Activated naive CD8-positive, alpha-beta T cell treated with anti-CD3 and anti-CD28 coated beads, Interleukin-2, amount 50 U/mL, for 24 hours (primary cell): ENCODE measurements at regions not wholly inside any gene's neighbourhood (a gene's known extent, or its start where the extent isn't known, plus 50 kb on each side); places are given as distances from the start of the nearest gene placed in this dataset.

Experiments
- ATAC-seq: fragments of 150-1000 bp; cut with Tn5 transposase; one replicate; pipeline ENCODE4 v1.10.0; 2021
- DNase-seq: peaks from one replicate; pipeline ENCODE4 v3.0.0; 2021
- H3K27ac Mint-ChIP-seq: one replicate; pipeline ENCODE4 v1.8.0; 2021; ENCODE audit warnings: mild to moderate bottlenecking, mixed read lengths
- H3K27me3 Mint-ChIP-seq: one replicate; pipeline ENCODE4 v1.8.0; 2021; ENCODE audit warnings: mixed read lengths
- H3K36me3 Mint-ChIP-seq: one replicate; pipeline ENCODE4 v1.8.0; 2021; ENCODE audit warnings: low read depth, mixed read lengths
- H3K4me1 Mint-ChIP-seq: one replicate; pipeline ENCODE4 v1.8.0; 2021; ENCODE audit warnings: mixed read lengths
- H3K4me3 Mint-ChIP-seq: one replicate; pipeline ENCODE4 v1.8.0; 2021; ENCODE audit warnings: mild to moderate bottlenecking, moderate library complexity, mixed read lengths
- H3K9me3 Mint-ChIP-seq: one replicate; pipeline ENCODE4 v1.8.0; 2021; ENCODE audit warnings: mixed read lengths

DNA sequence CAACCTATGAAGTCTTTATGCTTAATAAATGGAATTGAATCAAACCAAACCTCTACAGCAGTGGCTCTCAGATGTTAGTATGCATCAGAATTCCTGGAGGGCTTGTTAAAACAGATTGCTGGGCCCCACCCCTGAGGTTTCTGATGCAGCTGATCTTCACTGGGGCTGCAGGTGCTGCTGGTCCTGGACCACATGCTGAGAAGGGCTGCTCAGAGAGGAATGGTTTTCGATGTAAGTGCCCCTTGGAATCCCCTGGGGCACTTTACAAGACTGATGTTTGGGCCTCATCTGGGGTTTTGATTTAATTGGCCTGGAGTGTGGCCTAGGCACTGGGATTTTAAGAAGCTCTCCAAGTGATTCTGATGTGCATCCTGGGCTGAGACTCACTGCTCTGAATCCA, 403.8 kb upstream of the HS6ST1 start:
- Mint-ChIP-seq H3K36me3 (no peaks in the 10 kb centered on the region), H3K27ac (no peak overlapping the region), H3K4me3 (no peak overlapping the region), H3K4me1 (no peaks in the 10 kb centered on the region), H3K9me3 (no peaks in the 10 kb centered on the region), H3K27me3 (peaks cover 2% of the 10 kb centered on the region)
- ATAC-seq = no peak
- DNase-seq = no peak

DNA sequence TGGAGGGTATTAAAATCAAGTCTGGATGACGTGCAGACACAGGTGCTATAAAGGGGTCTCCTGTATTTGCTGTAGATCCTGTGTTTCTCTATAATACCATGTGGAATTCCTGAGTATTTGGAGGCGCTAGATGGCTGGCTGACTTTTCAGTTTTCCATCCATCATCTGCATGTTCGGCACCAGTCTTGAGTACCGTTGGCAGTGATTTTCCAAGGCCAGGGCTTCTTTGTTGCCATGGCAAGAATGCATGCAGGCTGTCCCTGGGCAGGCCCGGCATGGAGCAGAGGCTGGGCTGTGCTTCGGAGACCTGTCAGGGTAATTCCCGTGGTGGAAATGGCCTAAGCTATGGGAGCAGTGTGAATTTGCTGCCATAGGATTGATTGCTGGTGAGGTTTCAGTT, 405.9 kb upstream of the HS6ST1 start:
- Mint-ChIP-seq H3K27ac (no peak overlapping the region), H3K9me3 (peaks cover 12% of the 10 kb centered on the region), H3K4me1 (peaks cover 3% of the 10 kb centered on the region), H3K36me3 (peaks cover 1% of the 10 kb centered on the region), H3K4me3 (no peak overlapping the region), H3K27me3 (peaks cover 2% of the 10 kb centered on the region)
- ATAC-seq (no peak), DNase-seq (no peak)

DNA sequence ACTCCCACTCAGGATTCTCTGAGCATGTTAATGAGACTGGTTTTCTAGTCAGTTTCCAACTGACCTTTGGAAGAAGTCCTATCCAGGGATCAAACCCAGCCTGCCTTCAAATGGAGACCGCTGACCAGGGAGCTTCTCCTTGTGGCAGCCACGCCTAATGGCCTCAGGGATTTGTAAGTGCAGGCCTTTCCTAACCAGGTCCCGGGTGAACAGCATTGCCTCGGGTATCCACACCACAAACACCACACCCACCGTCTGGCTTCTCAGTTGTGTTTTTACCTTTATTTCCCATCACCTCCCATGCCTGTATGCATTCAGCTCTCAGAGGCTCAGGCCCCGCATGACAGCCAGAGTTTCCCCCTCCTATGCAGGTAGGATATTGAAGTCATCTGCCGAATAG, 406.3 kb upstream of the HS6ST1 start:
- H3K27me3 Mint-ChIP-seq = peaks cover 2% of the 10 kb centered on the region
- peaks cover 1% of the 10 kb centered on the region for H3K36me3 Mint-ChIP-seq
- no peak overlapping the region for H3K4me3 Mint-ChIP-seq
- no peak for ATAC-seq
- H3K9me3 Mint-ChIP-seq = peaks cover 12% of the 10 kb centered on the region
- H3K27ac Mint-ChIP-seq = no peak overlapping the region
- H3K4me1 Mint-ChIP-seq = peaks cover 3% of the 10 kb centered on the region
- no peak for DNase-seq

DNA sequence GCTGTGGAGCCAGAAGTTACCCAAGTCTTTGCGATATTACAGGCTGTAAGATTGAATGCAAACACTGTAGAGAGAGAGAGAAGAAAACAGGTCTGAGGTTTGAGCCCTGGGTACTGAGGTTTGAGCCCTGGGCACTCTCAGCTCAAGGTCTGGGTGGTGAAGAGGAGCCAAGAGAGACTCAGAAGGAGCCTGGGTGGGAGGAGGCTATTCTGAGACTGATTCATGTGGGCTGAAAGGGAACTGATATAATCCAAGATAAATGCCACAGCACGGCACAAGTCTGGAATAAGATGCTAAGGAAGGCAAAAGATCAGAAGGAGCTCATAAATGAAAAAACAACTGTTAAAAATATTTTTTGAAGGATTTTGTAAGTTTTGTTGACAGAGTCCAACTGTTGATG, 407.6 kb upstream of the HS6ST1 start:
- DNase-seq (no peak), ATAC-seq (no peak)
- Mint-ChIP-seq H3K4me1 (peaks cover 3% of the 10 kb centered on the region), H3K27me3 (peaks cover 2% of the 10 kb centered on the region), H3K4me3 (no peak overlapping the region), H3K36me3 (peaks cover 1% of the 10 kb centered on the region), H3K27ac (no peak overlapping the region), H3K9me3 (peaks cover 12% of the 10 kb centered on the region)

DNA sequence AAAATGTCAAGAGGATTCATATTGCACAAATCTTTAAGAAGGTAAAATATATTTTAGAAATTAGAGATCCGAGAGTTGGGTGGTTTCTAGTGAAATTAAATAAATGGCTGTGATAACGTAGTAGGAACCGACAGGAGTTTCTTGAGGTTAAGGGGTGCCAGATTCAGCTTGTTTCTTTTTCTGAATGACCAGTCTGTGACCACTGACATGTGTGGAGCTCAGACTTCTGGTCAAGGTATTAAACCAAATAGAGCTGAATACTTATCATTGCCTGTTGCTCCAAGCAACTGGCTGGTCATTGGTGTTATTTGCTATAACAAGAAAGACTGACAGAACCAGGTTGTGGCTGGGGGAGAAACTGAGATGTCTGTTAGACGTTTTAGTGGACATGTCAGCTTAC, 408.2 kb upstream of the HS6ST1 start:
- H3K9me3 Mint-ChIP-seq = peaks cover 12% of the 10 kb centered on the region
- peaks cover 1% of the 10 kb centered on the region for H3K36me3 Mint-ChIP-seq
- H3K27ac Mint-ChIP-seq = no peak overlapping the region
- H3K27me3 Mint-ChIP-seq = peaks cover 4% of the 10 kb centered on the region
- no peak overlapping the region for H3K4me3 Mint-ChIP-seq
- H3K4me1 Mint-ChIP-seq = peaks cover 3% of the 10 kb centered on the region
- no peak for DNase-seq
- no peak for ATAC-seq

DNA sequence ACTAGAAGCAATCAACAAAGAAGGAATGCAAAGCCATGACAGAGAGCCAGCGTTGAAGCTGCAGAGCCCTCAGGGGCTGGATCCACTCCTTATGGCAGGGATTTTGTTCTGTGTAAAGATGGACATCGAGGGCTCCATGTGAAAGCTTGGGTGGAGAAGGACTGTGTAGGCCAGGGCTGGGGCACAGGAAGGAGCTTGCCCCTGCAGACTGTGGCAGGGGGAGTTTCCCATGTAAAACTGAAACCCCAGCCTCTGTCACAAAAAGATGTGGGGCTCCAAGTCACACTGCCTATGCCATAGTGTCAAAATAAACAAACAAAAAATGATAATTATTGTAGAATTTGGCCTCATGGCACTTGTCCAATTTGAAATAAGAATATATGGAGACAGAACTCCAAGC, 408.7 kb upstream of the HS6ST1 start:
- no peak overlapping the region for H3K27ac Mint-ChIP-seq
- no peak for DNase-seq
- H3K27me3 Mint-ChIP-seq = peaks cover 4% of the 10 kb centered on the region
- ATAC-seq = peak; percentile 50
- peaks cover 3% of the 10 kb centered on the region for H3K4me1 Mint-ChIP-seq
- H3K9me3 Mint-ChIP-seq = peaks cover 12% of the 10 kb centered on the region
- peaks cover 1% of the 10 kb centered on the region for H3K36me3 Mint-ChIP-seq
- H3K4me3 Mint-ChIP-seq = no peak overlapping the region

DNA sequence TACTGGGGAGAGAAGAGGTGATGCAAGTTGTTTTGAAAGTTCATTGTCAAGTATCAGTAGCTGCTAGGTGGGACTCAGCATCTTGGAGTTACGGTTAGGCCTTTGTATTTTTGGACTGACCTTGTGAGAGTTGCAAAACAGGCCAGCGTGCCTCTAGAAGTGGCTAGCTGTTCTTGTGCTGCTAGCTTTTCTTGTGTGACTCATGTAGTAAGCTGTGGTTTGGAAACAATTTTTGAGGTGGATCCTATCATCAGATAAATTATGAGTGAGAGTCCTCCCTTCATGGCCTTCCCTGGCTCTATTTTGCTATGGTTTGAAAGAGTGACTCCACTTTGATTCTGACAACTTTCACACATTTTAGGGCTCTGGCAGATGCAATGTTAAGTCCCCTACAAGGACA, 409.2 kb upstream of the HS6ST1 start:
- Mint-ChIP-seq H3K4me3 (no peak overlapping the region), H3K27ac (no peak overlapping the region), H3K27me3 (peaks cover 4% of the 10 kb centered on the region), H3K36me3 (peaks cover 1% of the 10 kb centered on the region), H3K9me3 (peaks cover 12% of the 10 kb centered on the region), H3K4me1 (peaks cover 3% of the 10 kb centered on the region)
- no peak for DNase-seq
- ATAC-seq = peak; percentile 58

DNA sequence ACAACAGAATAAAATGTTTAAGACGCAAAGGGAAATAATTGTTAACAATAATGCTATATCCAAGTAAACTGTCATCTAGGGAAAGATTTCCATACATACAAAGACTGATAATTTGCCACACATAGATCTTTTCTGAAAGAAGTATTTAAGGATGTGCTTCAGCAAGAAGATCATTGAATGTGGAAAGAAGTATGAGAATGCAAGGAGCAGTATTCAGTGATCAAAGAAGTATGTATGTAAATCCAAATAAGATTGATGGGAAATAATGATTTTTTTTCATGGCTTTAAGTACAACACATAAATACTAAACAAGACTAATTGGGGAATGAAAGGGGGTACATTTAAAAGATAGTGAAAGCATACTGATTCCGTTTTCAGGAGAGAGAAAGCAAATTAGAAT, 410.4 kb upstream of the HS6ST1 start:
- Mint-ChIP-seq H3K4me1 (peaks cover 3% of the 10 kb centered on the region), H3K36me3 (peaks cover 1% of the 10 kb centered on the region), H3K27me3 (peaks cover 4% of the 10 kb centered on the region), H3K9me3 (peaks cover 12% of the 10 kb centered on the region), H3K4me3 (no peak overlapping the region), H3K27ac (no peak overlapping the region)
- DNase-seq (no peak), ATAC-seq (no peak)

DNA sequence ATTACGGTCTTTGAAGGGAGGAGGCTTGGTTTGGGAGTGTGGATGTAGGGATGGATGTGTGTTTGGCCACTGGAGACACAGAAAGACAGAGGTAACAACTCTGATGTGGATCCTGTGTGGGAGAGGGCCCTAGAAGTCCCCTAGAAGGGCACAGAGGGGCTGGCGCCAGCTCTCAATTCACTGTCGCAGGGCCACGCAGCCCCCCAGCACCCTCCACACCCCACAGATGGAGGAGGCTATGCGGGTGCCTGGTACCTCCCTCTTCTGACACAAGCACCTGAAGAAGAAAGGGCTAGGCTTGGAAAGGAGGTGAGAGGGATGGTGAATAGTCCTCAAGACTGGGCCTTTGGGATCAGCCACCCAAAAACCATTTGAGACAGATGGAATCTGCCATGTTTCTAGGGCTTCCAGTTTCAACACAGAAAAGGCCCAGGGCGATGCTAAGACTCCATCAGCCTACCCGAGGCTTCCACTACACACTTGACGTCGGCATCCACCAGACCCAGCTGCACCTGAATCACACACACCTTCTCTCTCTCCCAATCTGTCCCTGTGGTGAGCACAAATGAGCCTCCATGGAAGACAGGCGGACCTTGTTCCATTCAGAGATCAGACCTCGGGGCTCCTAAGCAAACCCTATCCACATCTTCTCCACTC, 413.5 kb upstream of the HS6ST1 start:
- ATAC-seq (no peak), DNase-seq (no peak)
- H3K27me3 Mint-ChIP-seq = peaks cover 26% of the 10 kb centered on the region
- H3K27ac Mint-ChIP-seq = no peak overlapping the region
- H3K9me3 Mint-ChIP-seq = peaks cover 12% of the 10 kb centered on the region
- no peak overlapping the region for H3K4me3 Mint-ChIP-seq
- peaks cover 15% of the 10 kb centered on the region for H3K4me1 Mint-ChIP-seq
- H3K36me3 Mint-ChIP-seq = peaks cover 1% of the 10 kb centered on the region

DNA sequence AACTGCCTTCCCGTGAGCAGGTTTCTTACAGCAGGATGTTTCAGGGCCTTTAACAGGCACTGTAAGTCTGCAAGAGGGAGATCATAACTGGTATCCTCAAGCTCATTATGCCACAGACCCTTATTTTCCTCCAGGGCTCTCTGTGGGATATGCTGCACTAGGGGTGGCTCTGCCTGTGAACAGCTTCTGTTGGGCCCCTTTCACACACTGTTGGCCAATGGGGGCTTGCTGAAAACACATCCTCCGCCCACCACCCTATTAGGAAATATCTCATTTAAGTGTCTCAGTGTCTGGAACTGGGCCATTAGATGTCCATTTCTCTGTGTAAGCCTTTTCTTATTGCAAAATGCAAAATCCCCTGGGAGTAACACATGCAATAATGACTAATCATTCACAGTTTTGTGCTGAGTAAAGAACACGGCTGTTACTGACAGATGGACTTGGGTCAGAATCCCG, 414.3 kb upstream of the HS6ST1 start:
- Mint-ChIP-seq H3K9me3 (peaks cover 12% of the 10 kb centered on the region), H3K4me1 (peaks cover 15% of the 10 kb centered on the region), H3K36me3 (peaks cover 1% of the 10 kb centered on the region), H3K27me3 (peaks cover 29% of the 10 kb centered on the region), H3K4me3 (no peak overlapping the region), H3K27ac (no peak overlapping the region)
- DNase-seq (no peak), ATAC-seq (no peak)

DNA sequence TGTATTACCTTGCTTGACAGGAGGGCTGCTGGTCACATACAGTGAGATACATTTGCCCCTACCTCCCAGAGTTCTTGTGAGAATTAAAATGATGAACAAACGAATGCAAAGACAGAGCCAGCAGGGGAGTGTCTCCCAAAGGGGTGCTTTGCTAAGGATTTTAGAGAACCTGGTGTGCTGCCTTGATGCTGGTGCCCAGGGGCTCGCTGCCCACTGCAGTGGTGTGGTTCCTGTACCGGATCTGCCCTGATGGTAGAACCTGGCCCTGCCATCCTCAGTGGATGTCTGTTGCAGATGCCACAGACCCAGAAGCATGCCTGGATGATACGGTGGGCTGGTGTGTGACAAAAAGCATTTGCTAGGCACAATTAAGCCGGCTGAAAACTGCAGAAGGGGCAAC, 414.8 kb upstream of the HS6ST1 start:
- H3K4me3 Mint-ChIP-seq = no peak overlapping the region
- ATAC-seq = no peak
- no peak overlapping the region for H3K27ac Mint-ChIP-seq
- peaks cover 1% of the 10 kb centered on the region for H3K36me3 Mint-ChIP-seq
- peaks cover 29% of the 10 kb centered on the region for H3K27me3 Mint-ChIP-seq
- H3K4me1 Mint-ChIP-seq = peaks cover 12% of the 10 kb centered on the region
- no peak for DNase-seq
- H3K9me3 Mint-ChIP-seq = peaks cover 8% of the 10 kb centered on the region

DNA sequence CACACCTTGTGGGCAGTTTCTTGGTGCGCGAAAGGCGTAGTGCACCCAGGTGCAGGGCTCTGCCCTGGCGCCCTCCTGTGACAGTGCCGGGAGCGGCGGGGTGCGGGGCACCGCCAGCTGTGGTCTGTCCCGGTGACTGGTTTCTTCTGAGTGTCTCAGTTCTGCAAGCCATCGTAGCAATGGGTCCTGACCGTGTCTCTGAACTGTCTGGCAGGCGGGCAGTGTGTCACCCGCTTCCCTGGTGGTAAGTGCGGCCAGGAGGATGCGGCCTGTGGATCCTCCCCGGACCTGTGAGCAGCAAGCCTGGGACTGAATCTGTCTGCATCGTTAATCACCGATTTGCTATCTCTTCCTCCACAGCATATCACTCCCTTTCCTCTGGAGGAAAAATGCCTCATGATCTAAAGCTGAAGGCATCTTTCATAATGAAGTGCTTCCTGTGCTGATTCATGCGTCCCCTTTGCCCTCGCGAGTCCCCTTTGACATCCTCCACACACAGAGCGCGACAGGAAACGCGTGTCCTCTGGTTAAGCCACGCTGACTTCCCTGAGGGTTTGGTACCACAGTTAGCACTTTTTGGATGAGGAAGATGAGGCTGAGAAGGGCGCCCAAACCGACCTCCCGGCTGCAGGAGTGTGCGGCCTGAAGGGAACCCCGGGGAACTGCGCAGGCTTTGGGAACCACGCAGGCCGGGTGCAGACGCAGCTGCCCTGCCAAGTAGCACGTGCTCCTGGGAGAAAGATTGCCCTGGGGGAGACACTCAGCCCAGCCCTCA, 416.0 kb upstream of the HS6ST1 start:
- peak; percentile 10 for DNase-seq
- no peak overlapping the region for H3K27ac Mint-ChIP-seq
- H3K9me3 Mint-ChIP-seq = no peaks in the 10 kb centered on the region
- peak overlapping the region; percentile 9 for H3K4me3 Mint-ChIP-seq
- peaks cover 27% of the 10 kb centered on the region for H3K27me3 Mint-ChIP-seq
- H3K4me1 Mint-ChIP-seq = peaks cover 12% of the 10 kb centered on the region
- H3K36me3 Mint-ChIP-seq = no peaks in the 10 kb centered on the region
- peak; percentile 35 for ATAC-seq

DNA sequence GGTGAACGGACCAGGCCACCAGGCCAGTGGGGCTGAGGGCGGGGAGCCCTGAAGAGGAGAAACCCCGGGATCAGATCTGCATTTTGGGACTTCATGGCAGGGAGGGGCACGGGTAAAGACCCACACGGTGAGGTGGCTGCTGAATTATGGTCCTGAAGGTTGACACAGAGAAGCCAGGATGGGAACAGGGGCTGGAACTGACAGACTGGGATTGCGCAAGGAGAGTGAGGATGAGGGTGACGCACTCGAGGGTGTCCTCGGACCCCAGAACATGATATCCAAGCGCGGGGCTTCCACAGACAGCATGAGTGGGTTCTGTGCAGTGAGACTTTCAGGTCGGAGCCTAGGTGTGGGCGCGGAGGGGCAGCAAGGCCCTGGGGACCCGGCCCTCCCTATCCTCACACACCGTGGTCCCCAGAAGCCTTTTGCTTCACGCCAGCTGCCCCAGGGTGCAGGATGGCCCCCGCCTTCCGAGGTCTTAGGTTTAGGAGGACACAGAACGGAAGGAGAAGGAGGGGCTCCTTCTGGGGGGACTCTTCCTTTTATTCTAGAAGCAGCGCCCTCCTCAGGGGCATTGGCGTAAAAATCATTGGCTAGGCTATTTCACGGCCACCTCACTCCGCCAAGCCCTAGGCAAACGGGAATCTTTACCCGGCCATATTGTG, 416.8 kb upstream of the HS6ST1 start:
- no peak for ATAC-seq
- Mint-ChIP-seq H3K4me3 (no peak overlapping the region), H3K36me3 (no peaks in the 10 kb centered on the region), H3K27me3 (peaks cover 27% of the 10 kb centered on the region), H3K4me1 (peaks cover 12% of the 10 kb centered on the region), H3K9me3 (no peaks in the 10 kb centered on the region), H3K27ac (no peak overlapping the region)
- DNase-seq = no peak

DNA sequence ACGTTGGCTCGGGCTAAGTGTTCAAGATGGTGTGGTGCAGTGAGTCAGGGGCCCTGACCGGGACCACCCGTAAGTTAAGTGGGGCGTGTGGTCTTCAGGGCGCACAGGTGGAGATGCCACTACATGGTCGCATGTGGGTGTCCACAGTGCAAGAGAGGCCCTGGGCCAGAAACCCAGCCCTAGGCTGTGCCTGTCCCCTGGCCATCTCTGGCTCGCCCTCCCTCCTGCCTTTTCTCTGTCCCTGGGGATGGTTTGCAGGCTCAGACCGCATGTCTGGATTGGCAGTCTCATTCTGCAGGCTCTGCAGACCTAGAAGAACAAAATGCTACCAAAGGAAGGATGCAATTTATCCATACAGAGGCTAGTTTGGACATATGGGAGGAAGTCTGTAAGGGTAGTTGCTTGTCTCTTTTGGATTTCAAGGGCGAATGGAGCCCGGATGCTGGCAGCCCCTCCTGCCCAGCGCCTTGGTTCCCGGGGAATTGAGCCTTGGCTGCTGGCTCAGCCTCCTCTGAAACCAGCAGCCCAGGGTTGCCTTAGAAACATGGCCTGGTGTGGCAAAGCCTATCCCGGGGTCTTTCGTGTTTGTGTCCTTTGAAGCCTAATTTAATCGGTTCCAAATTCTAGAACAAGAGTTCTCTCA, 417.5 kb upstream of the HS6ST1 start:
- Mint-ChIP-seq H3K4me3 (peak overlapping the region; percentile 40), H3K27me3 (peaks cover 27% of the 10 kb centered on the region), H3K27ac (no peak overlapping the region), H3K36me3 (no peaks in the 10 kb centered on the region), H3K9me3 (no peaks in the 10 kb centered on the region), H3K4me1 (peaks cover 12% of the 10 kb centered on the region)
- ATAC-seq (no peak), DNase-seq (no peak)
